ENCODE measurements at regions not wholly inside any gene's neighbourhood (a gene's known extent, or its start where the extent isn't known, plus 50 kb on each side); places are given as distances from the start of the nearest gene placed in this dataset.

- no peak overlapping the region for H3K27ac ChIP-seq
- no peak for TF ChIP-seq ZFX (IDR thresholded peaks at IDR 0.05)
- TF ChIP-seq, protein P1, sequence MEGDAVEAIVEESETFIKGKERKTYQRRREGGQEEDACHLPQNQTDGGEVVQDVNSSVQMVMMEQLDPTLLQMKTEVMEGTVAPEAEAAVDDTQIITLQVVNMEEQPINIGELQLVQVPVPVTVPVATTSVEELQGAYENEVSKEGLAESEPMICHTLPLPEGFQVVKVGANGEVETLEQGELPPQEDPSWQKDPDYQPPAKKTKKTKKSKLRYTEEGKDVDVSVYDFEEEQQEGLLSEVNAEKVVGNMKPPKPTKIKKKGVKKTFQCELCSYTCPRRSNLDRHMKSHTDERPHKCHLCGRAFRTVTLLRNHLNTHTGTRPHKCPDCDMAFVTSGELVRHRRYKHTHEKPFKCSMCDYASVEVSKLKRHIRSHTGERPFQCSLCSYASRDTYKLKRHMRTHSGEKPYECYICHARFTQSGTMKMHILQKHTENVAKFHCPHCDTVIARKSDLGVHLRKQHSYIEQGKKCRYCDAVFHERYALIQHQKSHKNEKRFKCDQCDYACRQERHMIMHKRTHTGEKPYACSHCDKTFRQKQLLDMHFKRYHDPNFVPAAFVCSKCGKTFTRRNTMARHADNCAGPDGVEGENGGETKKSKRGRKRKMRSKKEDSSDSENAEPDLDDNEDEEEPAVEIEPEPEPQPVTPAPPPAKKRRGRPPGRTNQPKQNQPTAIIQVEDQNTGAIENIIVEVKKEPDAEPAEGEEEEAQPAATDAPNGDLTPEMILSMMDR (conservative IDR thresholded peaks at IDR 0.05), result no peak
Measured at GRCh38 chr4:100042711-100043110, 92.6 kb upstream of the H2AZ1 start.

GRCh38 chr4:100042235-100042634, 92.2 kb upstream of the H2AZ1 start:
- TF ChIP-seq, protein P1 (conservative IDR thresholded peaks at IDR 0.05), result no peak
- no peak for TF ChIP-seq ZFX (IDR thresholded peaks at IDR 0.05)
- no peak overlapping the region for H3K27ac ChIP-seq

- TF ChIP-seq, protein P1 (conservative IDR thresholded peaks at IDR 0.05), result no peak
- TF ChIP-seq ZFX (IDR thresholded peaks at IDR 0.05), result no peak
- no peak overlapping the region for H3K27ac ChIP-seq
Measured at GRCh38 chr4:100041646-100042045, 91.6 kb upstream of the H2AZ1 start.

DNA sequence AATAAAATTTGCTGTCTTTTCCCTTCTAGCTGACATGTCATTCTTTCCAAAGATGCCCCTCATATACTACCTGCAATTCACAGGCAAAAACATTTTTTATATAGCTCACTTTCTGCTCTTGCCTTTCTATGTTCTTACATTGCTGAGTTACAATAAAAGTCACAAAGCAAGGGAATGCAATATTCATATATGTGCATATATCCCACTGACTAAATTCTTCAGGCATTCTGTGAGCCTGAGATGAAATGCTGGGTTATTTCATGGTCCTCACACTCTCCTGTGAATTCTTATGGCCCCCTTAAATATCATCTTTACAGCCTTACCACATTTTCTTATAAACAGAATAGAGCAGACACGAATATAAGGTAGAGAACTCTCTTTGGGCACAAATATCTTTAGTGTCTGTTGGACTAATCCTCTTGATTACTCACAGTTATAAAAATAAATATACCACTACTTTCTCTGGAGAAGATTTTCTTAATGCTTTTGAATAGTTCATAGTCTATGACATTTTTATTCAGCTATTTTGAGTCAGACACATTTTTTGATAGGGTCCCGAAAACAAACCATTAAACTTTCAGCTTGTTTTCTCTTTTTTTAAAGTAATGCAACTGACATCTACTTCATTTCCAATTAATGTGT, 84.1 kb upstream of the H2AZ1 start:
- H3K27ac ChIP-seq, result no peak overlapping the region
- no peak for TF ChIP-seq ZFX (IDR thresholded peaks at IDR 0.05)
- TF ChIP-seq, protein P1 (conservative IDR thresholded peaks at IDR 0.05), result no peak

DNA sequence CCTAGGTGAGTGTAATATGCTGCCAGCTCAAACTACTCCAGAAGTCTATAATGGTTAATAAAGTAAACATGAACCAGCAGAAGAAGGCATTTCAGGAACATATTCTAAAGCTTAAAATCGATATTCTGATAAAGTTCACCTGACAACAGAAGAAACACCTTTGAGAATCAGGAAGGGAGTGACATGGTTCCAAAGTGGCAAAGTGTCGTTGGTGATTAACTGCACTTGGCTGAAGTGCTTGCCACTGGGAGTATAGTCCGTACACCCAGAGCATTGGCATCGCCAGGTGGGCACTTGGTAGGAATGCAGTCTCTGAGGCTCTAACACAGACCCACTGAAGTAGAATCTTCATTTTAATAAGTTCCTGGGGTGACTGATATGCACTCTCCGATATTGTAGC, 76.0 kb upstream of the H2AZ1 start:
- TF ChIP-seq ZFX (IDR thresholded peaks at IDR 0.05), result no peak
- TF ChIP-seq, protein P1 (conservative IDR thresholded peaks at IDR 0.05), result no peak
- H3K27ac ChIP-seq, result no peak overlapping the region

DNA sequence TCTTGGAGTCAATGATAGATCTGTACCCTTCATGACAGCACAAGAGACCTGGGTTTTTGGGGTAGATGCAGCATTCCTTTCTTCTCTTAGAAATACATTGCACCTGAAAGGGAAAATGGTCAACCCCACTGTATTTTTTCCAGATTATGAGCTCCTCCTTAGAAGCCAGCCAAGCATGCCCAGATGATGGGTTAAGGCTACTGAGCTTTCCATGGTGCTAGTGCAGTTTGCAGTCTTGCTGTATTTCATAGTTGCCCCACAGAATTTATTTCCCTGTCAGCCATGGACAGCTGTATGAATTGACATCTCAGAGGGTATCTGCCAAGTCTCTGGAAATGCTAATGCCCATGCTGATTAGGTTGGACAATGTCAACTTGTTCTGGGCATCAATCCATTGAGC, 73.7 kb upstream of the H2AZ1 start:
- no peak overlapping the region for H3K27ac ChIP-seq
- no peak for TF ChIP-seq ZFX (IDR thresholded peaks at IDR 0.05)
- TF ChIP-seq, protein P1 (conservative IDR thresholded peaks at IDR 0.05), result no peak

GRCh38 chr4:100022792-100023222, 72.7 kb upstream of the H2AZ1 start:
- H3K27ac ChIP-seq, result no peak overlapping the region
- TF ChIP-seq, protein P1 (conservative IDR thresholded peaks at IDR 0.05), result no peak
- no peak for TF ChIP-seq ZFX (IDR thresholded peaks at IDR 0.05)

All from C4-2B (cell line).